H1 (cell line): ENCODE measurements at regions not wholly inside any gene's neighbourhood (a gene's known extent, or its start where the extent isn't known, plus 50 kb on each side); places are given as distances from the start of the nearest gene placed in this dataset.

Source experiments
- BRCA1 ChIP-seq: IDR thresholded peaks from 2 replicates; pipeline ENCODE4 v1.6.1; 2012; ENCODE audit warnings: low read depth, low read length, improper control_type of control experiment
- CHD2 ChIP-seq: IDR thresholded peaks from 2 replicates; pipeline ENCODE4 v1.6.1; 2012; ENCODE audit warnings: low read length, improper control_type of control experiment
- CTCF ChIP-seq, 3 experiments: IDR thresholded peaks; 1 replicate in 2 of 3; 2 replicates in 1 of 3; pipeline versions ENCODE4 v1.5.1 to v1.6.1; 2011; ENCODE audit warnings: low read length in 3 of 3, mild to moderate bottlenecking in 3 of 3, inconsistent platforms in 2 of 3, low read depth in 1 of 3, moderate library complexity in 1 of 3; ENCODE audit not compliant: insufficient read depth in 1 of 3; ENCODE audit errors: control extremely low read depth in 1 of 3
- EP300 ChIP-seq, 2 experiments: IDR thresholded peaks; 1 replicate in 1 of 2; 2 replicates in 1 of 2; pipeline ENCODE4 v1.6.1; 2011 to 2012; ENCODE audit warnings: low read depth in 2 of 2, low read length in 2 of 2, mild to moderate bottlenecking in 2 of 2, borderline replicate concordance in 1 of 2, inconsistent platforms in 1 of 2, moderate library complexity in 1 of 2
- GTF2F1 ChIP-seq: IDR thresholded peaks from 2 replicates; pipeline ENCODE4 v1.6.1; 2012; ENCODE audit warnings: low read depth, low read length, improper control_type of control experiment, borderline replicate concordance
- JUND ChIP-seq: IDR thresholded peaks from 2 replicates; pipeline ENCODE4 v1.6.1; 2011; ENCODE audit warnings: mild to moderate bottlenecking, improper control_type of control experiment, low read length
- NANOG ChIP-seq: IDR thresholded peaks from 2 replicates; pipeline ENCODE4 v1.6.1; 2011; ENCODE audit warnings: low read length, low read depth, mild to moderate bottlenecking, inconsistent platforms; ENCODE audit not compliant: insufficient read depth, poor library complexity, severe bottlenecking
- POLR2AphosphoS5 ChIP-seq: IDR thresholded peaks from 2 replicates; pipeline ENCODE4 v1.6.1; 2011; ENCODE audit warnings: low read depth, low read length
- RNF2 ChIP-seq: fragments of 200-900, 300-1000 bp; sonication (generic); IDR thresholded peaks from 2 replicates; pipeline ENCODE4 v1.7.1; 2016; ENCODE audit warnings: borderline replicate concordance, low read depth, mild to moderate bottlenecking, antibody characterized with exemption, low read length; ENCODE audit not compliant: poor library complexity, severe bottlenecking; ENCODE audit errors: missing control alignments

- TF ChIP-seq JUND = no peak
- TF ChIP-seq CTCF (IDR thresholded peaks at IDR 0.05; ENCODE audit: control extremely low read depth in 1 of 3, insufficient read depth in 1 of 3, low read depth in 1 of 3, low read length in 3 of 3) = no peak
- no peak for TF ChIP-seq POLR2AphosphoS5
- TF ChIP-seq RNF2 = no peak
- TF ChIP-seq CHD2 = no peak
- TF ChIP-seq BRCA1 = no peak
- TF ChIP-seq NANOG = no peak
- no peak for TF ChIP-seq EP300 (IDR thresholded peaks at IDR 0.05; ENCODE audit: borderline replicate concordance in 1 of 2, low read depth in 2 of 2, low read length in 2 of 2)
- TF ChIP-seq GTF2F1 = no peak
Observed at GRCh38 chr4:188987011-188987410, 847.8 kb downstream of the TRIML1 start.
